GM21619 (cell line): ENCODE measurements at regions not wholly inside any gene's neighbourhood (a gene's known extent, or its start where the extent isn't known, plus 50 kb on each side); places are given as distances from the start of the nearest gene placed in this dataset.

Experiments used
- ATAC-seq: cut with Tn5 transposase; IDR thresholded peaks from one replicate; pipeline ENCODE4 v1.9.1; 2021; ENCODE audit not compliant: unreplicated experiment

DNA sequence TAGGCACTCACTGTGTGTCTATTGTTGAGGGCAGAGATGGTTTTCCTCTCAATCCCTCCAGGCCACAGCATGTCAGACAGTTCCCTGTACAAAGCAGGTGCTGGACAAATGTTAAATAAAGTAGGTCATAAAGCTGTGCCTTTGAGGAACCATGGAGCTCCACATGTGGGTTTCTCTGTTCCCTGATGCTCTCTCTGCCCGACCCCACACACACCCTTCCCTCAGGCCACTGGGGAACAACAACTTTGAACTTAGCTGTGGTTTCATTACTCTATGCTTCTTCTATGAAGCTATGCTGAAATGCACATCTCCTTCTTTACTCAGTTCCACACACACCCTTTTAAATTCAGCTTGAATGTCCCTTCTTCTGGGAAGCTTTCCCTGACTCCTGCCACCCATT, 415.3 kb downstream of the HRH4 start:
- ATAC-seq = no peak

GRCh38 chr18:24876266-24876665, 415.8 kb downstream of the HRH4 start:
- no peak for ATAC-seq

- ATAC-seq = no peak
Observed at GRCh38 chr18:24877066-24877465, 416.6 kb downstream of the HRH4 start.

- no peak for ATAC-seq
Observed at GRCh38 chr18:24877546-24877945, 417.1 kb downstream of the HRH4 start.

DNA sequence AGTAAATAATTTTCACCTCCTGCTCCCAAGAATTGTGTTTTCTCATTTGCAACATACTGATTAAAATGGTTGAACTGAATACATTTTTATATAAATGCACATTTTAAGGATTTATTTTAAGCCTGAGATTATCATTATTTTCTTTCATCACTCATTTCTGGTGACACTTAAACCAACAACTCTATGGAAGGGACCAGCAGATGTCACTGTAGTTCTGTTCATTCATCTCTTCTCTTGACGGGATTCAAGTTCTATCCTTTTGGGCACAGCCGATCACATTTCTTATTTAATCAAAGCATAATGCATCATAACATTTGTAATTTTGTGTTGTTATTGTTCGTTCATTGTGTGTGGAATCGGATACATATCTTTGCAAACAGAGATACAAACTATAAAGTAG, 417.9 kb downstream of the HRH4 start:
- no peak for ATAC-seq

DNA sequence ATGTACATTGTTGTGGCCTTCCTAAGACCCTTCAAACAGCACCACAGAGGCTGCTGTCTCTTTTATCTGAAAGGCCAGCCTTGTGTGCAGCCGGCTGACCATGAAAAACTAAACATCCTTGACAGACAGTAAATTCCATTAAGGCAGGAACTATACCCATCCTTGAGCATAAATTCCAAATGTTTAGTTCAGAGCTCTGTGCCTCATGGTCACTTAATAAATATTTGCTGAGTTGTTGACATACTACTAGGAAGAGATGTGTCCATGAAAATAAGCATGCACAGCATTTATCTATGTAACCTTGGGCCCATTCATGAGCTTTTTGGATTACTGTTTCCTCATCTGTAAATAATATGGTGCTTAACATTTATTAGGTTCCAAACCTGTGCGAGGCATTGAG, 424.8 kb downstream of the HRH4 start:
- ATAC-seq = no peak

GRCh38 chr18:24894880-24895279, 434.4 kb downstream of the HRH4 start:
- no peak for ATAC-seq

DNA sequence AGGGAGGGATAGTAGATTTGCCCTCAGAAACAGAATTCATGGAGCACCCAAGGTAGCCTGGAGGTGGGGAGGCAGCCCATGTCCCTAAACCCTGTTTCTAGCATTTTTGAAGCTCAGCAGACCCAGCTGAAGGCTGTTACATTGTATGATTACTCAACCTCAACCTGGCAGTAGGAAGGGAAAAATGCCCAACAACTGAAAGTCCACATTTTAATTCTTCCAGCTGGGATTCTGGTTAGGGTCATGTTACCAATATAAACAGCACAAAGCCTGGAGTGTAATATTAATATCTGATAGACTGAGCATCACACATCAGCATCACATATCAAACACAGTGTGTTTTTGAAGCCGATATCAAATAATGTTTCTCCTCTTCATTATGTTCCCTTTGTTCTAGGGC, 437.0 kb downstream of the HRH4 start:
- no peak for ATAC-seq

DNA sequence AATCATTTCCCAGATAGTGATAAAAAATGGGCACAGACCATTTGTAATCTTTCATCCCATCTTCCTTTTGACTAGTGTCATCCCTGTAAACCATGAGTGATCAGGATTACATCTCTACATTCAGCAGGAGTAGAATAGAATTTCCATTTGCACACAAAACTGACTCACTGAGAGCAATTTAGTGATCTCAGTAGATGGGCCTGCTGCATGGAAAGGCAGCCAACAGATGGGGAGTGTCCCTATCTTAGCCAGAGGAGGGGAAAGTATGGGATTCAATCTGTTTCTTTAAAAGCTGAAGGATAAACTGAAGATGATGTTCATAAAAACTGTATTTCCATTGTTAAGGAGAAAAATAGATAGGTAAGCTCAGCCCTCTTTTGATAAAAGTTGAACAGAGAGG, 441.7 kb downstream of the ZNF521 start:
- ATAC-seq = no peak

GRCh38 chr18:24913507-24914170, 438.3 kb downstream of the ZNF521 start:
- ATAC-seq = no peak

GRCh38 chr18:24914171-24914525, 437.8 kb downstream of the ZNF521 start:
- ATAC-seq = no peak

DNA sequence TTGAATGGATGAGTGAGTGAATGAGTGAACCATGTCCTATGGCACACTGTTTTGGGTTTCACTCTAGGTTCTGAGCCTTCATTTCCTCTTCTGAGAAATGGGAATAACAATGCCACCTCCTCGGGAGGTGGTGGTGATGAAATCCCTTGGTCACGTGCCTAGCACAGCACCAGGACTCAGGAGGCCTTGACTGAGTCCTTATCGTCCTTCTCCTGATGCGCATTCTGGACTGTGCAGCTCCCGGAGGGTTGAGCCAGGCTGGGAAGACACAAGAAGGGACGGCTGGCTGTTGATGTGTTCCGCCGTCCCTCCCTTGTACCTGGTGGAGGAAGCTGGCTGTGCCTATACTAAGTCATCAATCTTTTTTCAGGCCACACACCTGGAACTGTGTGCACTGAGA, 437.3 kb downstream of the ZNF521 start:
- ATAC-seq = no peak

GRCh38 chr18:24915547-24915946, 436.4 kb downstream of the ZNF521 start:
- ATAC-seq = no peak

DNA sequence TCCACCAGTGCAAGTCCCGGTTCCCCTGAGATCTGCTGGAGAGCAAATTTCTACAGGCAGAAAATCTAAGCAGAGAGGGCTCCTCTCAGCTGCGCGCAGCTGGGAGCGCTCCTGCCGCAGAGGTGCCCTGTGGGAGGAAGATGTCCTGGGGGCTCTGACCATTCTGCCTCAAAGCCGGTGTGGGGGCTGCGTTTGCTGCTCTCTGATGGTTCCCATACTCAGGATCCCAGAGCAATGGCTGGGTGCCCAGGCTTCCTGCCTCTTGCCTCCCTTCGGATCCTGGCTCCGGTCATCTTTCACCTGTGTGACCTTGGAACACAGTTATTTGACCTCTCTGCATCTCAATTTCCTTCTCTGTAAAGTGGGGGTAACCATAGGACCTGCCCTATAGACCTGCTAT, 434.2 kb downstream of the ZNF521 start:
- ATAC-seq = no peak

- no peak for ATAC-seq
Observed at GRCh38 chr18:24918257-24918656, 433.7 kb downstream of the ZNF521 start.

- no peak for ATAC-seq
Observed at GRCh38 chr18:24919181-24919797, 432.7 kb downstream of the ZNF521 start.

GRCh38 chr18:24922491-24922890, 429.5 kb downstream of the ZNF521 start:
- ATAC-seq = no peak

GRCh38 chr18:24923138-24923537, 428.8 kb downstream of the ZNF521 start:
- peak; percentile 76 for ATAC-seq

DNA sequence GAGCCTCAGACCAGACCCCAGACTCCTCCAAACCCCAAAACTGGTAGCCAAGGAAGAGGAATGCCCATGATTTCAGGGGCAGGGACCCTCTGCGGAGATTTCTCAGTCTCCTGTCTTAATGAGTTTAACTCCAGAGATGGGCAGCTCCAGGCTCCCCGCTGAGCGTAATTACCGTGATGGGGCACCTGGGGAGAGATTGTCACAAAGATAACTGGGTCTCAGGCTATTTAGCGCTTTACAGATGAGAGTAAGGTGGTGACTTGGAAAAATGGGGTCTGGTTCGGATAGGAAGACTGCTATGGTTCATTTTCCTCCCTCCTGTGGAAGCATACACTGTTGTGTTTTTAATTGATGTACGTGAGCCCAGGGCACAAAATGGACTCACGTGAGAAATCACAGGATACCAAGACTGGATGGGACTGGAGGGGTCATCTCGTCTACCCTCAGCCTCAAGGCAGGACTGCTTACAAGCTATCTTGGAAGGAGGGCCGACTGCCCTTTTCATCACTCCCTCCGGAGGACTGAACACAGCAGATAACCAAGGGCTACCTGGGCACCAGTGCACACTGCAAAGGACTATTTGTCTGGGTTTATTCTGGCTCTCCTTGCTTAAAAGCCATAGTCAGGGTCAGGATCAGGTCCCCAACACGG, 427.8 kb downstream of the ZNF521 start:
- ATAC-seq = no peak

DNA sequence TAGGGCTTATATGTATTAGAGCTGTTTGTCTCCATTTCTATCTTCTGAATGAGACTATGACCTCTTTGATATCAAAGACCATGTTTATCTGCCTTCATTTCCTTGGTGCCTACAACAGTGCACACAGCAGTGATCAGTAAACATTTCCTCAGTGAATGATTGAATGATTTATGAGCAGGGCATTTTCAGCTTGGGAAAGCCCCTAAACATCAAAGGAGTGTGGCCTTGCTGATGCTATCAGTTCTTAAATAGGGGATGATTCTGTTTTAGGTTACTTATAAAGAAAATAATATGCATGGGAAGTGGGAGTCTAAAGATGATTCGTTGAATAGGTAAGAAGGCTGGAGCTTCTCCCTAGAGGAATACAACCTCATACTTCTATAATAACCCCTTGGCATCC, 425.3 kb downstream of the ZNF521 start:
- ATAC-seq = no peak

DNA sequence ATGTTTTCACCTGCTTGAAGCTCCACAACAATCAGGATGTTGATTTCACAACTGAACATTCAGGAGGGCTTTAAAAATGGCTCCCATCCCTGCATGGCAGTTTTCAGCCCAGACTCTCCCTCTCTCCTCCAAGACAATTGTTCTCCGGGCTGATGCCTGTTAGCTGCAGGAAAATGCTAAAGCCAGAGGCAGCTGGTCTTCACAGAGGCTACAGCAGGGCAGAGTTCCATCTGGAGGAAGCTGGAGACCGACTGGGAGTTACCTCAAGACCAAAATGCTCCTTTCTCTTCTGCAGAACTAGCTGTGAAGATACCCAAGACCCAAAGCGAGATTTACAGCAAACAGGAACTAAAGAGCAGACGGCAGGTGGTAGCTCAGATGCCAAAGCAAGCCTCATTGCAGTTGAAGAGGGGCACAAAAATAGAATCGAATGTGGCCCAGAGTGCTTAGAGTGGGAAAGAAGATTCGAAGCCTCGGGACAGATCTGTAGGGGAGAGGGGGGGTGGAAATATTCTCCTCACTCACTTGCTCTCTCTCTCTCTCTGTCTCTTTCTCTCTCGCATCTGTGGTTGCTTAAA, 423.6 kb downstream of the ZNF521 start:
- ATAC-seq = no peak

- no peak for ATAC-seq
Observed at GRCh38 chr18:24930478-24930877, 421.5 kb downstream of the ZNF521 start.
